A549 (cell line): ENCODE measurements at regions not wholly inside any gene's neighbourhood (a gene's known extent, or its start where the extent isn't known, plus 50 kb on each side); places are given as distances from the start of the nearest gene placed in this dataset.

Source experiments
- ATAC-seq, 2 experiments: fragments of 200-7000 bp in 1 of 2; fragments of >200 bp in 1 of 2; cut with Nextera tagmentation in 1 of 2; cut with Tn5 transposase in 1 of 2; 3 replicates each; pipeline versions ENCODE4 v1.8.0 to v1.9.1; 2018 to 2020; ENCODE audit warnings: mild to moderate bottlenecking in 1 of 2, moderate library complexity in 1 of 2
- CTCF ChIA-PET: fragments of 300-600 bp; sonication (Branson Sonifier 250); formaldehyde crosslinking; extraction: SDS; loops from one replicate; lab custom pipeline; 2021; ENCODE audit warnings: antibody characterized with exemption, inconsistent platforms; lab: Yijun Ruan, JAX
- POLR2A ChIA-PET: fragments of 350-600 bp; formaldehyde crosslinking; extraction: SDS; loops from one replicate; lab custom pipeline; 2021; ENCODE audit warnings: antibody characterized with exemption, inconsistent platforms; lab: Yijun Ruan, JAX
- DNase-seq, 2 experiments: peaks; one replicate each; pipeline versions ENCODE4 v3.0.0 to v3.0.0-alpha.2; 2011 to 2016; ENCODE audit warnings: low read depth in 1 of 2, low spot score in 1 of 2
- FAIRE-seq: peaks from 2 replicates; lab custom pipeline; 2011; peaks lifted over from hg19 to GRCh38; lab: Jason Lieb, UNC
- H3K27ac ChIP-seq, 2 experiments: fragments of >200 bp; sonication (Bioruptor Twin); formaldehyde crosslinking; 3 replicates each; pipeline ENCODE4 v1.5.1; 2016 to 2017
- H3K4me1 ChIP-seq: fragments of >200 bp; sonication (Bioruptor Twin); formaldehyde crosslinking; 3 replicates; pipeline ENCODE4 v1.6.1; 2016
- H3K4me2 ChIP-seq: fragments of >200 bp; sonication (Bioruptor Twin); formaldehyde crosslinking; 3 replicates; pipeline ENCODE4 v1.6.1; 2016
- H3K4me3 ChIP-seq: fragments of >200 bp; sonication (Bioruptor Twin); formaldehyde crosslinking; 3 replicates; pipeline ENCODE4 v1.5.1; 2016
- H3K9me3 ChIP-seq: fragments of >200 bp; sonication (Bioruptor Twin); formaldehyde crosslinking; 3 replicates; pipeline ENCODE4 v1.6.1; 2016
- ATOH8 ChIP-seq: fragments of 250-450 bp; sonication (Bioruptor Pico); IDR thresholded peaks from 2 replicates; pipeline ENCODE4 v1.5.0; 2020; ENCODE audit warnings: low read depth, mild to moderate bottlenecking, moderate library complexity
- CBX2 ChIP-seq: fragments of 200-600 bp; sonication (generic); IDR thresholded peaks from 2 replicates; pipeline ENCODE4 v1.6.1; 2016; ENCODE audit warnings: low read depth, mild to moderate bottlenecking, borderline replicate concordance
- CEBPB ChIP-seq, 2 experiments: fragments of >200 bp in 1 of 2; sonication (Bioruptor Twin) in 1 of 2; formaldehyde crosslinking in 1 of 2; IDR thresholded peaks; 2 replicates each; pipeline ENCODE4 v1.6.1; 2012 to 2016
- CHD2 ChIP-seq: fragments of 150-350 bp; IDR thresholded peaks from 2 replicates; pipeline ENCODE4 v1.6.1; 2014; ENCODE audit warnings: low read length; ENCODE audit not compliant: partially characterized antibody
- CHD4 ChIP-seq: fragments of 200-600 bp; sonication (generic); IDR thresholded peaks from 2 replicates; pipeline ENCODE4 v1.6.1; 2016; ENCODE audit warnings: antibody characterized with exemption, mild to moderate bottlenecking, borderline replicate concordance
- CTCF ChIP-seq: fragments of >200 bp; sonication (Bioruptor Twin); formaldehyde crosslinking; IDR thresholded peaks from 3 replicates; pipeline ENCODE4 v1.5.1; 2016
- E2F6 ChIP-seq: IDR thresholded peaks from 2 replicates; pipeline ENCODE4 v1.6.1; 2012; ENCODE audit warnings: low read depth, borderline replicate concordance
- ESRRA ChIP-seq: fragments of 150-350 bp; IDR thresholded peaks from 2 replicates; pipeline ENCODE4 v1.6.1; 2014; ENCODE audit warnings: mild to moderate bottlenecking, low read length, borderline replicate concordance
- FOXS1 ChIP-seq: fragments of 250-450 bp; sonication (Bioruptor Pico); IDR thresholded peaks from 2 replicates; pipeline ENCODE4 v1.5.0; 2020; ENCODE audit warnings: mild to moderate bottlenecking, moderate library complexity
- GATA3 ChIP-seq: IDR thresholded peaks from 2 replicates; pipeline ENCODE4 v1.6.1; 2012; ENCODE audit warnings: borderline replicate concordance
- HDAC2 ChIP-seq: fragments of 200-600 bp; sonication (generic); IDR thresholded peaks from 2 replicates; pipeline ENCODE4 v1.6.1; 2016
- HEYL ChIP-seq: fragments of 250-450 bp; sonication (Bioruptor Pico); IDR thresholded peaks from 2 replicates; pipeline ENCODE4 v1.8.0; 2021; ENCODE audit warnings: mild to moderate bottlenecking, moderate library complexity
- HMGXB4 ChIP-seq: fragments of 250-450 bp; sonication (Bioruptor Pico); IDR thresholded peaks from 2 replicates; pipeline ENCODE4 v1.5.0; 2021; ENCODE audit warnings: mild to moderate bottlenecking, moderate library complexity, borderline replicate concordance
- HOXA7 ChIP-seq: fragments of 250-450 bp; sonication (Bioruptor Pico); IDR thresholded peaks from 2 replicates; pipeline ENCODE4 v1.5.0; 2020; ENCODE audit warnings: mild to moderate bottlenecking, moderate library complexity
- HOXB13 ChIP-seq: fragments of 250-450 bp; sonication (Bioruptor Pico); IDR thresholded peaks from 2 replicates; pipeline ENCODE4 v1.5.0; 2020; ENCODE audit warnings: low read depth, mild to moderate bottlenecking, moderate library complexity
- HOXB5 ChIP-seq: fragments of 250-450 bp; sonication (Bioruptor Pico); IDR thresholded peaks from 2 replicates; pipeline ENCODE4 v1.5.0; 2020; ENCODE audit warnings: mild to moderate bottlenecking, moderate library complexity
- JUN ChIP-seq, 2 experiments: fragments of >200 bp; sonication (Bioruptor Twin); formaldehyde crosslinking; IDR thresholded peaks; 2 replicates in 1 of 2; 3 replicates in 1 of 2; pipeline ENCODE4 v1.6.1; 2016 to 2017
- JUNB ChIP-seq: fragments of >200 bp; sonication (Bioruptor Twin); formaldehyde crosslinking; IDR thresholded peaks from 2 replicates; pipeline ENCODE4 v1.6.1; 2016
- KDM1A ChIP-seq: fragments of 200-600 bp; sonication (generic); IDR thresholded peaks from 2 replicates; pipeline ENCODE4 v1.6.1; 2016; ENCODE audit warnings: low read depth, mild to moderate bottlenecking
- MYC ChIP-seq: IDR thresholded peaks from 2 replicates; pipeline ENCODE4 v1.6.1; 2012; ENCODE audit warnings: mild to moderate bottlenecking, inconsistent platforms, low read length, improper control_type of control experiment, borderline replicate concordance
- NFE2L2 ChIP-seq: fragments of 150-350 bp; conservative IDR thresholded peaks from 2 replicates; pipeline ENCODE4 v1.6.1; 2014; ENCODE audit warnings: low read length
- NPAS2 ChIP-seq: fragments of 250-450 bp; sonication (Bioruptor Pico); IDR thresholded peaks from 2 replicates; pipeline ENCODE4 v1.8.0; 2022; ENCODE audit warnings: mild to moderate bottlenecking, moderate library complexity, borderline replicate concordance
- POLR2AphosphoS2 ChIP-seq: conservative IDR thresholded peaks from 2 replicates; pipeline ENCODE4 v1.6.1; 2012; ENCODE audit warnings: low read length, improper control_type of control experiment, inconsistent platforms
- RARB ChIP-seq: fragments of 250-450 bp; sonication (Bioruptor Pico); IDR thresholded peaks from 2 replicates; pipeline ENCODE4 v1.8.0; 2021; ENCODE audit warnings: mild to moderate bottlenecking, moderate library complexity
- RNF2 ChIP-seq: fragments of 200-600 bp; sonication (generic); IDR thresholded peaks from 2 replicates; pipeline ENCODE4 v1.6.1; 2016; ENCODE audit warnings: low read depth, mild to moderate bottlenecking, antibody characterized with exemption, moderate library complexity, borderline replicate concordance
- SMC3 ChIP-seq: fragments of >200 bp; sonication (Bioruptor Twin); formaldehyde crosslinking; IDR thresholded peaks from 3 replicates; pipeline ENCODE4 v1.6.1; 2018; ENCODE audit warnings: inconsistent platforms
- TP53 ChIP-seq: fragments of 250-450 bp; sonication (Bioruptor Pico); IDR thresholded peaks from 2 replicates; pipeline ENCODE4 v1.5.0; 2021; ENCODE audit warnings: mild to moderate bottlenecking, moderate library complexity
- ZC3H11A ChIP-seq: fragments of 450-650 bp; IDR thresholded peaks from 2 replicates; pipeline ENCODE4 v1.6.1; 2014; ENCODE audit warnings: antibody characterized with exemption, mild to moderate bottlenecking
- ZFP36 ChIP-seq: fragments of 450-650 bp; IDR thresholded peaks from 2 replicates; pipeline ENCODE4 v1.6.1; 2014; ENCODE audit warnings: borderline replicate concordance; ENCODE audit not compliant: partially characterized antibody
- ZNF302 ChIP-seq: fragments of 250-450 bp; sonication (Bioruptor Pico); IDR thresholded peaks from 2 replicates; pipeline ENCODE4 v1.9.0; 2021; ENCODE audit warnings: inconsistent platforms, mild to moderate bottlenecking, moderate library complexity
- ZSCAN20 ChIP-seq: fragments of 250-450 bp; sonication (Bioruptor Pico); IDR thresholded peaks from 2 replicates; pipeline ENCODE4 v1.8.0; 2022; ENCODE audit warnings: mild to moderate bottlenecking, moderate library complexity
- WGBS: methylation state at CpG from one replicate; pipeline ENCODE4 v1.1.6; 2017; ENCODE audit errors: missing lambda C conversion rate; 5-methylcytosine and 5-hydroxymethylcytosine counted together

- no peak for TF ChIP-seq POLR2AphosphoS2
- no peak for TF ChIP-seq ZC3H11A
- no peak for TF ChIP-seq GATA3
- TF ChIP-seq SMC3 = no peak
- no peak for TF ChIP-seq HOXB13
- TF ChIP-seq NFE2L2 = no peak
- no peak for TF ChIP-seq ZNF302 (CRISPR knock-in tag)
- no peak for TF ChIP-seq CHD2
- no peak for TF ChIP-seq CBX2
- no peak for TF ChIP-seq HOXA7 (CRISPR knock-in tag)
- no peak for TF ChIP-seq JUN (IDR thresholded peaks at IDR 0.05)
- TF ChIP-seq CTCF = no peak
- no peak for TF ChIP-seq CHD4
- TF ChIP-seq CEBPB (IDR thresholded peaks at IDR 0.05) = no peak
- TF ChIP-seq KDM1A = no peak
- no peak for TF ChIP-seq ATOH8 (CRISPR knock-in tag)
- no peak for TF ChIP-seq RARB (CRISPR knock-in tag)
- H3K4me2 ChIP-seq = no peak overlapping the region
- WGBS = 94% methylated on average over 2 of the region's 2 CpGs
- no peak overlapping the region for H3K4me3 ChIP-seq
- no peaks in the 10 kb centered on the region for H3K9me3 ChIP-seq
- H3K4me1 ChIP-seq = peaks cover 7% of the 10 kb centered on the region
- ChIA-PET POLR2A (no interaction called here), CTCF (no interaction called here)
- FAIRE-seq = no peak
- DNase-seq = no peak
- ATAC-seq = no peak
- H3K27ac ChIP-seq = no peak overlapping the region
These were observed 2512.0 kb downstream of the PCDH9 start for GRCh38 chr13:64718116-64718515.

- Histone ChIP-seq H3K27ac (no peak overlapping the region), H3K4me1 (no peaks in the 10 kb centered on the region), H3K4me3 (no peak overlapping the region), H3K9me3 (no peaks in the 10 kb centered on the region), H3K4me2 (no peak overlapping the region)
- POLR2A ChIA-PET = no interaction called here
- WGBS = 51% methylated on average over 2 of the region's 2 CpGs
- FAIRE-seq = no peak
- DNase-seq = no peak
- ATAC-seq = no peak
- no peak for TF ChIP-seq FOXS1 (CRISPR knock-in tag)
- no peak for TF ChIP-seq MYC
- no peak for TF ChIP-seq JUNB
- TF ChIP-seq ZSCAN20 (CRISPR knock-in tag) = no peak
- no peak for TF ChIP-seq TP53 (CRISPR knock-in tag)
- no peak for TF ChIP-seq RNF2
- no peak for TF ChIP-seq HDAC2
- no peak for TF ChIP-seq ZNF302 (CRISPR knock-in tag)
- no peak for TF ChIP-seq CEBPB (IDR thresholded peaks at IDR 0.05)
- no peak for TF ChIP-seq ZFP36
- TF ChIP-seq HOXB5 (CRISPR knock-in tag) = no peak
- no peak for TF ChIP-seq HMGXB4 (CRISPR knock-in tag)
- no peak for TF ChIP-seq HEYL (CRISPR knock-in tag)
- no peak for TF ChIP-seq NPAS2 (CRISPR knock-in tag)
- no peak for TF ChIP-seq ESRRA
- TF ChIP-seq E2F6 = no peak
- no peak for TF ChIP-seq JUN (IDR thresholded peaks at IDR 0.05)
- CTCF ChIA-PET = no interaction called here
These were observed 2513.2 kb downstream of the PCDH9 start for GRCh38 chr13:64716936-64717335.
